HepG2 (cell line): ENCODE measurements at regions not wholly inside any gene's neighbourhood (a gene's known extent, or its start where the extent isn't known, plus 50 kb on each side); places are given as distances from the start of the nearest gene placed in this dataset.

Source experiments
- BORCS8-MEF2B ChIP-seq: sonication (generic); formaldehyde crosslinking; IDR thresholded peaks from 2 replicates; pipeline ENCODE4 v1.8.0; 2022; ENCODE audit warnings: mild to moderate bottlenecking, missing genetic modification reagents
- GMEB2 ChIP-seq: IDR thresholded peaks from 2 replicates; pipeline ENCODE4 v1.6.1; 2016; ENCODE audit warnings: missing biosample characterization, missing genetic modification reagents, low read depth
- HNF1A ChIP-seq, 2 experiments: sonication (generic) in 1 of 2; formaldehyde crosslinking in 1 of 2; IDR thresholded peaks; 2 replicates each; pipeline versions ENCODE4 v1.4.0 to v1.6.1; 2016 to 2020; ENCODE audit warnings: borderline replicate concordance in 1 of 2, low read depth in 1 of 2, mild to moderate bottlenecking in 1 of 2, missing genetic modification reagents in 1 of 2
- ZBTB40 ChIP-seq, 2 experiments: fragments of 450-650 bp in 1 of 2; sonication (generic) in 1 of 2; formaldehyde crosslinking in 1 of 2; IDR thresholded peaks; 2 replicates each; pipeline versions ENCODE4 v1.6.1 to v1.8.0; 2016 to 2022; ENCODE audit warnings: antibody characterized with exemption in 1 of 2, mild to moderate bottlenecking in 1 of 2, missing genetic modification reagents in 1 of 2
- ZFP82 ChIP-seq: sonication (generic); formaldehyde crosslinking; IDR thresholded peaks from 2 replicates; pipeline ENCODE4 v1.5.1; 2020; ENCODE audit warnings: mild to moderate bottlenecking, missing genetic modification reagents, borderline replicate concordance
- ZNF513 ChIP-seq: sonication (generic); formaldehyde crosslinking; conservative IDR thresholded peaks from 2 replicates; pipeline ENCODE4 v1.5.0; 2020; ENCODE audit warnings: missing genetic modification reagents
- ZNF563 ChIP-seq: sonication (generic); formaldehyde crosslinking; IDR thresholded peaks from 2 replicates; pipeline ENCODE4 v1.8.0; 2022; ENCODE audit warnings: mild to moderate bottlenecking, moderate library complexity, missing genetic modification reagents
- ZNF605 ChIP-seq: sonication (generic); formaldehyde crosslinking; IDR thresholded peaks from 2 replicates; pipeline ENCODE4 v1.8.0; 2022; ENCODE audit warnings: mild to moderate bottlenecking, missing genetic modification reagents
- ZNF704 ChIP-seq: sonication (generic); formaldehyde crosslinking; IDR thresholded peaks from 2 replicates; pipeline ENCODE4 v1.8.1; 2023; ENCODE audit warnings: mild to moderate bottlenecking, inconsistent platforms, moderate library complexity, missing genetic modification reagents, borderline replicate concordance
- ZNF737 ChIP-seq: sonication (generic); formaldehyde crosslinking; IDR thresholded peaks from 2 replicates; pipeline ENCODE4 v1.5.0; 2020; ENCODE audit warnings: missing genetic modification reagents, mild to moderate bottlenecking, borderline replicate concordance
- ZNF850 ChIP-seq: sonication (generic); formaldehyde crosslinking; conservative IDR thresholded peaks from 2 replicates; pipeline ENCODE4 v1.9.0; 2021; ENCODE audit warnings: mild to moderate bottlenecking, missing genetic modification reagents

GRCh38 chr7:120218712-120219111 is 54.3 kb upstream of the KCND2 start (continued):
- TF ChIP-seq ZBTB40 (IDR thresholded peaks at IDR 0.05) (no peak), ZBTB40 (CRISPR knock-in tag; IDR thresholded peaks at IDR 0.05) (no peak), ZNF563 (CRISPR knock-in tag) (no peak), GMEB2 (no peak), ZFP82 (CRISPR knock-in tag) (no peak), ZNF513 (CRISPR knock-in tag) (no peak), ZNF704 (CRISPR knock-in tag) (no peak), ZNF850 (no peak), BORCS8-MEF2B (CRISPR knock-in tag) (no peak), ZNF737 (CRISPR knock-in tag) (no peak), HNF1A (IDR thresholded peaks at IDR 0.05; ENCODE audit: low read depth) (no peak), HNF1A (CRISPR knock-in tag; IDR thresholded peaks at IDR 0.05; ENCODE audit: borderline replicate concordance) (no peak), ZNF605 (CRISPR knock-in tag) (no peak)
